ENCODE measurements at regions not wholly inside any gene's neighbourhood (a gene's known extent, or its start where the extent isn't known, plus 50 kb on each side); places are given as distances from the start of the nearest gene placed in this dataset.

GRCh38 chr6:1024161-1024560, 287.7 kb upstream of the FOXQ1 start:
- no peak for DNase-seq

- DNase-seq, result no peak
Measured at GRCh38 chr6:1023229-1023628, 288.7 kb upstream of the FOXQ1 start.

GRCh38 chr6:1022719-1023118, 289.2 kb upstream of the FOXQ1 start:
- no peak for DNase-seq

GRCh38 chr6:1020837-1021236, 291.1 kb upstream of the FOXQ1 start:
- no peak for DNase-seq

- no peak for DNase-seq
Measured at GRCh38 chr6:1020133-1020532, 291.8 kb upstream of the FOXQ1 start.

GRCh38 chr6:1018041-1018440, 293.9 kb upstream of the FOXQ1 start:
- DNase-seq, result no peak

GRCh38 chr6:1016329-1017302, 295.3 kb upstream of the FOXQ1 start:
- no peak for DNase-seq

- DNase-seq, result no peak
Measured at GRCh38 chr6:1015825-1016224, 296.1 kb upstream of the FOXQ1 start.

GRCh38 chr6:1014431-1014807, 297.5 kb upstream of the FOXQ1 start:
- no peak for DNase-seq

- DNase-seq, result no peak
Measured at GRCh38 chr6:1013656-1014430, 298.1 kb upstream of the FOXQ1 start.

GRCh38 chr6:1009103-1009502, 302.8 kb upstream of the FOXQ1 start:
- DNase-seq, result no peak

GRCh38 chr6:1007159-1007558, 304.7 kb upstream of the FOXQ1 start:
- no peak for DNase-seq

GRCh38 chr6:1004885-1005630, 306.8 kb upstream of the FOXQ1 start:
- DNase-seq, result no peak

GRCh38 chr6:1003394-1004160, 308.3 kb upstream of the FOXQ1 start:
- DNase-seq, result no peak

GRCh38 chr6:1002989-1003388, 308.9 kb upstream of the FOXQ1 start:
- no peak for DNase-seq

GRCh38 chr6:1001655-1002349, 308.9 kb upstream of the EXOC2 start:
- no peak for DNase-seq

- DNase-seq, result no peak
Measured at GRCh38 chr6:999552-999951, 306.6 kb upstream of the EXOC2 start.

- no peak for DNase-seq
Measured at GRCh38 chr6:998551-998950, 305.6 kb upstream of the EXOC2 start.

- DNase-seq, result no peak
Measured at GRCh38 chr6:996271-996852, 303.4 kb upstream of the EXOC2 start.

GRCh38 chr6:991192-991591, 298.3 kb upstream of the EXOC2 start:
- DNase-seq, result no peak

- DNase-seq, result no peak
Measured at GRCh38 chr6:984031-984430, 291.1 kb upstream of the EXOC2 start.
